Dendritic cell treated with granulocyte-macrophage colony-stimulating factor and Interleukin-4, amounts not matched to agents 40 ng/mL and 50 ng/mL, for 4 days (primary cell): ENCODE measurements at regions not wholly inside any gene's neighbourhood (a gene's known extent, or its start where the extent isn't known, plus 50 kb on each side); places are given as distances from the start of the nearest gene placed in this dataset.

Experiments used
- H3K27ac Mint-ChIP-seq: one replicate; pipeline ENCODE4 v1.8.0; 2022; ENCODE audit warnings: mild to moderate bottlenecking, mixed read lengths
- H3K27me3 Mint-ChIP-seq: one replicate; pipeline ENCODE4 v1.8.0; 2022; ENCODE audit warnings: mild to moderate bottlenecking, mixed read lengths
- H3K36me3 Mint-ChIP-seq: one replicate; pipeline ENCODE4 v1.8.0; 2022; ENCODE audit warnings: low read depth, mixed read lengths
- H3K4me1 Mint-ChIP-seq: one replicate; pipeline ENCODE4 v1.8.0; 2022; ENCODE audit warnings: low read depth, mixed read lengths
- H3K4me3 Mint-ChIP-seq: one replicate; pipeline ENCODE4 v1.8.0; 2022; ENCODE audit warnings: mild to moderate bottlenecking, moderate library complexity, mixed read lengths
- H3K9me3 Mint-ChIP-seq: one replicate; pipeline ENCODE4 v1.8.0; 2022; ENCODE audit warnings: mixed read lengths
- intact Hi-C: fragments of 100-400 bp; cut with micrococcal nuclease; formaldehyde crosslinking; loops from one replicate; pipeline ENCODE4 v1.15.0; 2022

GRCh38 chr13:61944329-61944929, 528.8 kb upstream of the PCDH20 start:
- no peak overlapping the region for H3K4me3 Mint-ChIP-seq
- no peaks in the 10 kb centered on the region for H3K36me3 Mint-ChIP-seq
- no peak overlapping the region for H3K27ac Mint-ChIP-seq
- H3K4me1 Mint-ChIP-seq, result no peaks in the 10 kb centered on the region
- peaks cover 9% of the 10 kb centered on the region for H3K9me3 Mint-ChIP-seq
- intact Hi-C loops, result no loop called here
- H3K27me3 Mint-ChIP-seq, result no peaks in the 10 kb centered on the region

DNA sequence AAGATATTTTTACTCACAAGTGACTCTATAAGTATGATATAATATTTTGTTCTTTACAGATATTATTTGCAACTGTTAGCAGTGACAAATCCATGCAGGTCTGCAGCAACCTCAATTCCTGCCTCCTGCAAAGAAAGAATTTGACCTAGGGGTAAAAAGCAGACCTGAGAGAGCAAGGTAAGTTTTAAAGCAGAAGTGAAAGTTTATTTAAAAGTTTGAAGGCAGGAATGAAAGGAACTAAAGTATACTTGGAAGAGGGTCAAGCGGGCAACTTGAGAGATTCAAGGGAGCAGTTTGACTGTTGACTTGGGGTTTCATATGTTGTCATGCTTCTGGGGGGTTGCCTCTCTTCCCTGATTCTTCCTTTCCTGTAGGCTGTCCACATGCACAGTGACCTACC, 520.1 kb upstream of the PCDH20 start:
- H3K36me3 Mint-ChIP-seq, result no peaks in the 10 kb centered on the region
- no peaks in the 10 kb centered on the region for H3K27me3 Mint-ChIP-seq
- no peak overlapping the region for H3K27ac Mint-ChIP-seq
- intact Hi-C loops, result no loop called here
- H3K9me3 Mint-ChIP-seq, result no peaks in the 10 kb centered on the region
- H3K4me1 Mint-ChIP-seq, result no peaks in the 10 kb centered on the region
- H3K4me3 Mint-ChIP-seq, result no peak overlapping the region

DNA sequence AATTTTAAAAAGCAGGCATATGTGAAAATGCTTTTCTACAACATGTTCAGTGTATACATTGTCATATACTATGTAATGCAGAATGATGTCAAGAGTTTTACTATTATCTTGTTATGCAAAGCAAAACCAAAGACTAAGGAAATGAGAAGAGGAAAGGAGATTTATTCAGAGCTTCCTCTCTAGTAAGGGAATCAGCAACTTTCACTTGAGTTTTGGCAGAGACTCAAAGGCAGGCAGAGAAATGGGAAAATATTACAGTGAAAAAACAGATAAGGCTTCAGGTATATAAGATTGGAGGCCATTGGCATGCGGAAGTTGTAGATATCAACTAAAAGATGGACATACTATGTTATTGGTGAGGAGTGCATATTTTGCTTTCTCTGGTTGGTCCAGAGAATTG, 512.0 kb upstream of the PCDH20 start:
- no peak overlapping the region for H3K4me3 Mint-ChIP-seq
- peaks cover 12% of the 10 kb centered on the region for H3K9me3 Mint-ChIP-seq
- intact Hi-C loops, result no loop called here
- no peak overlapping the region for H3K27ac Mint-ChIP-seq
- H3K4me1 Mint-ChIP-seq, result no peaks in the 10 kb centered on the region
- H3K36me3 Mint-ChIP-seq, result no peaks in the 10 kb centered on the region
- H3K27me3 Mint-ChIP-seq, result no peaks in the 10 kb centered on the region

DNA sequence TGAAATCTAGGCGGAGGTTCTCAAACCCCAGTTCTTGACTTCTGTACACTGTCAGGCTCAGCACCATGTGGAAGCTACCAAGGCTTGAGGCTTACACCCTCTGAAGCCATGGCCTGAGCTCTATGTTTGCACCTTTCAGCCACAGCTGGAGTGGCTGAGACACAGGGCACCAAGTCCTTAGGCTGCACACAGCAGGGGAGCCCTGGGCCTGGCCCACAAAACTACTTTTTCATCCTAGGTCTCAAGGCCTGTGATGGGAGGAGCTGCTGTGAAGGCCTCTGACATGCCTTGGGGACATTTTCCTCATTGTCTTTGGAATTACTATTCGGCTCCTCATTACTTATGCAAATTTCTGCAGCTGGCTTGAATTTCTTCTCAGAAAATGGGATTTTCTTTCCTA, 503.2 kb upstream of the PCDH20 start:
- Mint-ChIP-seq H3K27ac (no peak overlapping the region), H3K4me3 (no peak overlapping the region), H3K9me3 (peaks cover 20% of the 10 kb centered on the region), H3K27me3 (no peaks in the 10 kb centered on the region), H3K4me1 (no peaks in the 10 kb centered on the region), H3K36me3 (no peaks in the 10 kb centered on the region)
- intact Hi-C loops, result no loop called here

DNA sequence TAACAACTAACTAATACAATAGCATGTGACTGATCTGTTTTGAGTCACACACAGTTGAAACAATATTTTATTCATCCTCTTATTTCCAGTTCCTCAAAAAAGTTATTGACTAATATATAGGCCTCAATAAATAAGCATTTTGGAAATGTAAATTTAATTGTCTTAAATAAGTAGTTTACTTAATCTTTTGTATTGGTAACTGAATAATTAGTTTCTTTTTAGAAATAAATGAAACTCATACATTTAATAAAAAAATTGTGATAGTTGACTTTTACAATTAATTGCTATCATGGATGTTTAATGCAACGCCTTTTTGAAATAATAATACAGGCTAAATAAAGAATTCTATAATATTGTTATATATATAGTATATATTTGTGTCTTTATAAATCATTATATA, 500.8 kb upstream of the PCDH20 start:
- Mint-ChIP-seq H3K4me3 (no peak overlapping the region), H3K27me3 (no peaks in the 10 kb centered on the region), H3K27ac (no peak overlapping the region), H3K9me3 (peaks cover 18% of the 10 kb centered on the region), H3K4me1 (no peaks in the 10 kb centered on the region), H3K36me3 (no peaks in the 10 kb centered on the region)
- intact Hi-C loops, result no loop called here

DNA sequence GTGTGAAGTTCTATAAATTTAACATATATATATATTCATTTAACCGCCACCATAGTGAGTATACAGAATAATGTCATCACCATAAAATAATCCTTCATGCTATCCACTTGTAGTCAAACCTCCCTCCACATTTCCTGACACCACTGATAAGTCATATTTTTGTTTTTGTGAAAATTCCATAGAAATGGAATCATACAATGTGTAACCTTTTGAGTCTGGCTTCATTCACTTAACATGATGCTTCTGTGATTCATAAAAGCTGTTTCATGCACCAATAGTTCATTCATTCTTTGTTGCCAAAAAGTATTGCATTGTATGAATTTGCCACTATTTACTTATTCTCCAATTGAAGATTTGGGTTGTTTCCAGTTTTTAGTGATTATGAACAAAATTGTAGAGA, 497.5 kb upstream of the PCDH20 start:
- intact Hi-C loops, result no loop called here
- Mint-ChIP-seq H3K4me1 (no peaks in the 10 kb centered on the region), H3K27me3 (no peaks in the 10 kb centered on the region), H3K27ac (no peak overlapping the region), H3K36me3 (no peaks in the 10 kb centered on the region), H3K4me3 (no peak overlapping the region), H3K9me3 (peaks cover 12% of the 10 kb centered on the region)

DNA sequence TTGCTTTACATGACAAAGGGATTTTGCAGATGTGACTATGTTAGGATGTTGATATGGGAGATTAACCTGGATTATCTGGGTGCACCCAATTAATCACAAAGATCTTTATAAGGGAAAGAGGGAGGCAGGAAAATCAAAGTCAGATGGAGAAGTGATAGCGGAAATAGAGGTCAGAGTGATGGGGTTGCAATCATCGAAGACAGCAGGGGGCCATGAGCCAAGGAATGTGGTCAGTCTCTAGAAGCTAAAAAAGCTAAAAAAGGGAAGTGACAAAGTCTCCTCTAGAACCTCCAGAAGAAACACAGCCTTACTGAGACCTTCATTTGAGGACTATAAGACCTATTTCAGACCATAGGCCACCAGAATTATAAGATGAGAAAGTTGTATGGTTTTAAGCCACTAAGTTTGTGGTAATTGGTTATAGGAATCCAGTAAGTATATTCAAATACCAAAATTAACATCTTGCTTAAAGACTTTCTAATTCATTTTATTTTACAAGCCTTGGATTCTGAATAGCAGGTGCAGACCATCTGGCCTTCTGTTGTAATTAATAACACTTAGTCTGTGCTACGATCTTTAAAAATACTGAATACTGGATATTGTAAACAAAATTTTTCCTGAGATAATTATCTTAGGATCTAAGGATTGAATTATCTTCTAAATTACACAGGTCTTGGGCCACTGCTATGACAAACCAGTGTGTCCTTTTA, 493.4 kb upstream of the PCDH20 start:
- Mint-ChIP-seq H3K4me3 (no peak overlapping the region), H3K27me3 (no peaks in the 10 kb centered on the region), H3K27ac (no peak overlapping the region), H3K9me3 (peaks cover 5% of the 10 kb centered on the region), H3K36me3 (no peaks in the 10 kb centered on the region), H3K4me1 (no peaks in the 10 kb centered on the region)
- intact Hi-C loops, result no loop called here

DNA sequence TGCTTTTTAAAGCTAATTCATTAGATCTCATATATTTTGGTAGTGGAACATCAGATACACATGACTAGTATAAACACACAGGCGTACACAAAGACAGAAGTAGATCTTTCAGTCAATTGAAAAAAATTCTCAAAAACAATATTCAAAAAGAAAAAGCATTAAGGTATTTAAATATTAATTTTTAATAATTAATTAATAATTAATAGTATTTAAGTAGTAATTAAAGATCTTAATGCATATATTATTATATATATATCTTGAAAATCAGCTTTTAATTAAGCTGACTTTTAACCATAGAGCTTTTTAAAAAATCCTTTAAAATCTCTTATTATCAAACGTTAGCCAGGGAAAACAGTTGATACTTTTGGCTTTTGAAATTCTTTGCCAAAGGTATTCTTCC, 489.4 kb upstream of the PCDH20 start:
- H3K9me3 Mint-ChIP-seq, result peaks cover 5% of the 10 kb centered on the region
- H3K4me1 Mint-ChIP-seq, result no peaks in the 10 kb centered on the region
- intact Hi-C loops, result no loop called here
- H3K36me3 Mint-ChIP-seq, result no peaks in the 10 kb centered on the region
- no peak overlapping the region for H3K27ac Mint-ChIP-seq
- H3K27me3 Mint-ChIP-seq, result no peaks in the 10 kb centered on the region
- H3K4me3 Mint-ChIP-seq, result no peak overlapping the region

GRCh38 chr13:61901946-61902541, 486.4 kb upstream of the PCDH20 start:
- no peaks in the 10 kb centered on the region for H3K27me3 Mint-ChIP-seq
- intact Hi-C loops, result no loop called here
- H3K9me3 Mint-ChIP-seq, result no peaks in the 10 kb centered on the region
- H3K4me1 Mint-ChIP-seq, result no peaks in the 10 kb centered on the region
- no peaks in the 10 kb centered on the region for H3K36me3 Mint-ChIP-seq
- H3K27ac Mint-ChIP-seq, result no peak overlapping the region
- no peak overlapping the region for H3K4me3 Mint-ChIP-seq

GRCh38 chr13:61900033-61900432, 484.4 kb upstream of the PCDH20 start:
- intact Hi-C loops, result no loop called here
- Mint-ChIP-seq H3K27ac (no peak overlapping the region), H3K4me3 (no peak overlapping the region), H3K36me3 (no peaks in the 10 kb centered on the region), H3K27me3 (no peaks in the 10 kb centered on the region), H3K9me3 (no peaks in the 10 kb centered on the region), H3K4me1 (no peaks in the 10 kb centered on the region)

- H3K27ac Mint-ChIP-seq, result no peak overlapping the region
- H3K9me3 Mint-ChIP-seq, result no peaks in the 10 kb centered on the region
- no peaks in the 10 kb centered on the region for H3K27me3 Mint-ChIP-seq
- no peak overlapping the region for H3K4me3 Mint-ChIP-seq
- H3K4me1 Mint-ChIP-seq, result no peaks in the 10 kb centered on the region
- no peaks in the 10 kb centered on the region for H3K36me3 Mint-ChIP-seq
- intact Hi-C loops, result no loop called here
Measured at GRCh38 chr13:61898207-61898606, 482.6 kb upstream of the PCDH20 start.

- no peaks in the 10 kb centered on the region for H3K27me3 Mint-ChIP-seq
- H3K27ac Mint-ChIP-seq, result no peak overlapping the region
- no peaks in the 10 kb centered on the region for H3K4me1 Mint-ChIP-seq
- no peak overlapping the region for H3K4me3 Mint-ChIP-seq
- H3K36me3 Mint-ChIP-seq, result no peaks in the 10 kb centered on the region
- intact Hi-C loops, result no loop called here
- H3K9me3 Mint-ChIP-seq, result no peaks in the 10 kb centered on the region
Measured at GRCh38 chr13:61891401-61891800, 475.8 kb upstream of the PCDH20 start.

DNA sequence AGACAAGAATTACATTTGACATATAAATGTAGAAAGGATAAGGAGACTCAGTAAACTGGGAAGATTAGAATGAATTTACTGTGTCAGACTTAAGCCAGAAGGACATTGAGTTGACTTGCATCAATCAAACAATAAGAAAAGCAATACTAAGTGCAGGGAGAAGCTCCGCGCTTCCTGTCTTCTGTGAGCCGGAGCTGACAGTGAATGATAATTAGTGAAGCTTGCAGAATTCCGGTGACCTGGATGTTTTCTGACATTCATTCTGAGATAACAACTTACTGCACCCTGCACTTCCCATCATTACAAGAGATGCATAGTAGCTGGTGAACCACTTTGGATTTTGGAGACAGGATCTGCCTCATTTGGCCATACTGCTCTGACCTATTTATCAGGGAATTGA, 469.2 kb upstream of the PCDH20 start:
- Mint-ChIP-seq H3K27ac (no peak overlapping the region), H3K4me1 (no peaks in the 10 kb centered on the region), H3K9me3 (no peaks in the 10 kb centered on the region), H3K27me3 (no peaks in the 10 kb centered on the region), H3K4me3 (no peak overlapping the region), H3K36me3 (no peaks in the 10 kb centered on the region)
- intact Hi-C loops, result no loop called here

- H3K27me3 Mint-ChIP-seq, result no peaks in the 10 kb centered on the region
- no peaks in the 10 kb centered on the region for H3K4me1 Mint-ChIP-seq
- no peaks in the 10 kb centered on the region for H3K36me3 Mint-ChIP-seq
- no peak overlapping the region for H3K4me3 Mint-ChIP-seq
- H3K9me3 Mint-ChIP-seq, result peaks cover 28% of the 10 kb centered on the region
- no peak overlapping the region for H3K27ac Mint-ChIP-seq
- intact Hi-C loops, result no loop called here
Measured at GRCh38 chr13:61880578-61881283, 465.1 kb upstream of the PCDH20 start.
